ENCODE measurements at regions not wholly inside any gene's neighbourhood (a gene's known extent, or its start where the extent isn't known, plus 50 kb on each side); places are given as distances from the start of the nearest gene placed in this dataset.

- DNase-seq (ENCODE audit: low read depth in 1 of 2, low spot score in 1 of 2): no peak
- TF ChIP-seq, protein P1, sequence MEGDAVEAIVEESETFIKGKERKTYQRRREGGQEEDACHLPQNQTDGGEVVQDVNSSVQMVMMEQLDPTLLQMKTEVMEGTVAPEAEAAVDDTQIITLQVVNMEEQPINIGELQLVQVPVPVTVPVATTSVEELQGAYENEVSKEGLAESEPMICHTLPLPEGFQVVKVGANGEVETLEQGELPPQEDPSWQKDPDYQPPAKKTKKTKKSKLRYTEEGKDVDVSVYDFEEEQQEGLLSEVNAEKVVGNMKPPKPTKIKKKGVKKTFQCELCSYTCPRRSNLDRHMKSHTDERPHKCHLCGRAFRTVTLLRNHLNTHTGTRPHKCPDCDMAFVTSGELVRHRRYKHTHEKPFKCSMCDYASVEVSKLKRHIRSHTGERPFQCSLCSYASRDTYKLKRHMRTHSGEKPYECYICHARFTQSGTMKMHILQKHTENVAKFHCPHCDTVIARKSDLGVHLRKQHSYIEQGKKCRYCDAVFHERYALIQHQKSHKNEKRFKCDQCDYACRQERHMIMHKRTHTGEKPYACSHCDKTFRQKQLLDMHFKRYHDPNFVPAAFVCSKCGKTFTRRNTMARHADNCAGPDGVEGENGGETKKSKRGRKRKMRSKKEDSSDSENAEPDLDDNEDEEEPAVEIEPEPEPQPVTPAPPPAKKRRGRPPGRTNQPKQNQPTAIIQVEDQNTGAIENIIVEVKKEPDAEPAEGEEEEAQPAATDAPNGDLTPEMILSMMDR (IDR thresholded peaks at IDR 0.05; ENCODE audit: insufficient read depth, low read length): no peak
- no peak for TF ChIP-seq POLR2AphosphoS5 (IDR thresholded peaks at IDR 0.05; ENCODE audit: low read depth)
- no peak overlapping the region for H3K4me3 ChIP-seq (replicated peaks; ENCODE audit: insufficient read depth, low read length)
- no peaks in the 10 kb centered on the region for H3K27me3 ChIP-seq (ENCODE audit: insufficient read depth, poor library complexity, severe bottlenecking)
- H3K27ac ChIP-seq (replicated peaks): no peak overlapping the region
These were observed 140.9 kb downstream of the SPATA18 start for GRCh38 chr4:52192001-52192400.

DNA sequence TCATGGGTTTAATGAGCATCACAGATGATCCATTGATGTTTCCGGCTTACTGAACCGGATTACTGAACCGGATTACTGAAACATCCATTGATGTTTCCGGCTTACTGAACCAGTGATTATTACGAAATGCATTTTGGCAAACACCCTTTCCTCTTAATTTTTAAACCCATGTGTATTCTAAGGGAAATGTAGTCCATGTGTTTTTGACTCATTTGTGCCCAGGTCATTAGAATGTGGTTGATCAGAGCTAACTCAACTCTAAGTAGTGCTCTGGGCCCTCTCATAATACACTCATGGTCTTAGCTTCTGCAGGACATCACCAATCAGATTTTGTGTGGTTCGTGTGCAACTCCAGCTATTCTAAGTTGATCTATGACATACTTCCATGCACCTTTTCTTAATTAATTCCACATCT lies 141.6 kb downstream of the SPATA18 start:
- TF ChIP-seq REST (IDR thresholded peaks at IDR 0.05; ENCODE audit: insufficient replicate concordance, low read depth) (no peak), SPI1 (IDR thresholded peaks at IDR 0.05; ENCODE audit: borderline replicate concordance, low read depth) (no peak), POLR2AphosphoS5 (IDR thresholded peaks at IDR 0.05; ENCODE audit: low read depth) (no peak), GABPA (IDR thresholded peaks at IDR 0.05; ENCODE audit: low read depth) (no peak)
- TF ChIP-seq, protein P1 (IDR thresholded peaks at IDR 0.05; ENCODE audit: insufficient read depth, low read length): no peak
- Histone ChIP-seq H3K27ac (replicated peaks) (no peak overlapping the region), H3K4me3 (replicated peaks; ENCODE audit: insufficient read depth, low read length) (no peak overlapping the region), H3K27me3 (ENCODE audit: insufficient read depth, poor library complexity, severe bottlenecking) (no peaks in the 10 kb centered on the region)
- no peak for DNase-seq (ENCODE audit: low read depth in 1 of 2, low spot score in 1 of 2)

- no peak overlapping the region for H3K27ac ChIP-seq (replicated peaks)
- H3K27me3 ChIP-seq (ENCODE audit: insufficient read depth, poor library complexity, severe bottlenecking): no peaks in the 10 kb centered on the region
- no peak for TF ChIP-seq GABPA (IDR thresholded peaks at IDR 0.05; ENCODE audit: low read depth)
- no peak for TF ChIP-seq REST (IDR thresholded peaks at IDR 0.05; ENCODE audit: insufficient replicate concordance, low read depth)
- H3K4me3 ChIP-seq (replicated peaks; ENCODE audit: insufficient read depth, low read length): no peak overlapping the region
- DNase-seq (ENCODE audit: low read depth in 1 of 2, low spot score in 1 of 2): no peak
These were observed 144.8 kb downstream of the SPATA18 start for GRCh38 chr4:52195869-52196268.

- DNase-seq (ENCODE audit: low read depth in 1 of 2, low spot score in 1 of 2): no peak
- TF ChIP-seq REST (IDR thresholded peaks at IDR 0.05; ENCODE audit: insufficient replicate concordance, low read depth) (no peak), SPI1 (IDR thresholded peaks at IDR 0.05; ENCODE audit: borderline replicate concordance, low read depth) (no peak), GABPA (IDR thresholded peaks at IDR 0.05; ENCODE audit: low read depth) (no peak), POLR2AphosphoS5 (IDR thresholded peaks at IDR 0.05; ENCODE audit: low read depth) (no peak)
- TF ChIP-seq, protein P1 (IDR thresholded peaks at IDR 0.05; ENCODE audit: insufficient read depth, low read length): no peak
- Histone ChIP-seq H3K27ac (replicated peaks) (no peak overlapping the region), H3K27me3 (ENCODE audit: insufficient read depth, poor library complexity, severe bottlenecking) (no peaks in the 10 kb centered on the region), H3K4me3 (replicated peaks; ENCODE audit: insufficient read depth, low read length) (no peak overlapping the region)
These were observed 145.6 kb downstream of the SPATA18 start for GRCh38 chr4:52196606-52197130.
